ENCODE measurements at regions not wholly inside any gene's neighbourhood (a gene's known extent, or its start where the extent isn't known, plus 50 kb on each side); places are given as distances from the start of the nearest gene placed in this dataset.

- no peak for TF ChIP-seq CTCF (conservative IDR thresholded peaks at IDR 0.05; ENCODE audit: low read length)
- no peak for TF ChIP-seq EZH2phosphoT487 (IDR thresholded peaks at IDR 0.05; ENCODE audit: borderline replicate concordance, low read depth, low read length)
Measured at GRCh38 chr5:120012431-120012830, 383.1 kb downstream of the FAM170A start.

All from OCI-LY7 (cell line).